Epithelial cell of esophagus (primary cell): ENCODE measurements at regions not wholly inside any gene's neighbourhood (a gene's known extent, or its start where the extent isn't known, plus 50 kb on each side); places are given as distances from the start of the nearest gene placed in this dataset.

ENCODE experiments used
- DNase-seq: peaks from one replicate; pipeline ENCODE4 v3.0.0; 2010; ENCODE audit warnings: low read depth
- H3K4me3 ChIP-seq: 2 replicates; pipeline ENCODE4 v1.5.1; 2011; ENCODE audit warnings: mild to moderate bottlenecking, low read length, control low read depth
- CTCF ChIP-seq: IDR thresholded peaks from 2 replicates; pipeline ENCODE4 v1.5.1; 2011; ENCODE audit warnings: low read depth, mild to moderate bottlenecking, low read length, control low read depth, inconsistent platforms; ENCODE audit not compliant: insufficient read depth; ENCODE audit errors: missing control alignments

DNA sequence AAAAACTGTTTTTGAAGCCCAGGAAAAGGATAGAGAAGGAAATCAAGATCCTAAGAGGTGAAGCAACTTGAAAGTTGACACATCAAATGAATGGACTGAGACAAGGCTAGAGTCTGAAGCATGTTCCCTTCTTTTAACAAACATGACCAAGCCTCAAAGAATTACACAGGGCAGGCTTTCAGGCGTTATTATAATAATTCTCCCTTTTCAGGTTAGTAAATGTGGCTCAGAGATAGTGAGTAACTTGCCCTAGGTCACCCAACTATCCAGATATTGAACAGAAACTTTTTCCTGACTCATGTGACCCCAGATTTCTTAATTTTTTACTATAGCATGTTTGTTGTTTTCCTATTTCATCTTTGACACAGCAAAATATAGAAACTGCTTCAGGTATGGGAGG is 91.7 kb downstream of the PPP1R2C start:
- peak; percentile 72 for DNase-seq
- TF ChIP-seq CTCF: no peak
- H3K4me3 ChIP-seq: no peak overlapping the region

- no peak for DNase-seq
- TF ChIP-seq CTCF: no peak
- no peak overlapping the region for H3K4me3 ChIP-seq
Measured at GRCh38 chrX:42684065-42684464, 93.9 kb downstream of the PPP1R2C start.

GRCh38 chrX:42680666-42681065 is 97.3 kb downstream of the PPP1R2C start:
- peak; percentile 7 for TF ChIP-seq CTCF
- H3K4me3 ChIP-seq: no peak overlapping the region
- peak; percentile 1 for DNase-seq

GRCh38 chrX:42678133-42678532 is 99.8 kb downstream of the PPP1R2C start:
- H3K4me3 ChIP-seq: no peak overlapping the region
- DNase-seq: peak; percentile 16
- TF ChIP-seq CTCF: peak; percentile 39

- TF ChIP-seq CTCF: no peak
- DNase-seq: no peak
- no peak overlapping the region for H3K4me3 ChIP-seq
Measured at GRCh38 chrX:42673301-42673810, 104.6 kb downstream of the PPP1R2C start.

- TF ChIP-seq CTCF: no peak
- no peak overlapping the region for H3K4me3 ChIP-seq
- DNase-seq: no peak
Measured at GRCh38 chrX:42664680-42665079, 113.3 kb downstream of the PPP1R2C start.

- DNase-seq: no peak
- TF ChIP-seq CTCF: no peak
- H3K4me3 ChIP-seq: no peak overlapping the region
Measured at GRCh38 chrX:42628471-42628870, 149.5 kb downstream of the PPP1R2C start.
